ENCODE measurements at regions not wholly inside any gene's neighbourhood (a gene's known extent, or its start where the extent isn't known, plus 50 kb on each side); places are given as distances from the start of the nearest gene placed in this dataset.

DNA sequence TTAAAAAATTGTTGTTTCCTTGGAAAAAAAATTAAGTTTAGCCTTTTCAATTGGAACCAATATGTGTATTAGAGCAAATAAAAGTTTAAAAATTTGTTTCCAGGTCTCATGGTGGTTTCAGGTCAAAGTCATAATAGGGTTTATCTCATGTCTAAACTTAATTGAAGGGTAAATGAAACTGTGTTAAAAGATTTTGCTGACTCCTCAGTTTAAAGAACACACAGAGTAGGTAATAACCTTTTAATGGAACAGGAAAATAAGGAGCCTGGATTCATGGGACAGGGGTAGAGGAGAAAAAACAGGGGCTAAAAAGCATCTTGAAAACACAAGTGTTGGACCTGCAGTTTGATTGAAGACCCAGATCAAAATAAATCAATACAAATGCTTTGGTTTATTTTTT, 190.6 kb downstream of the MFSD1 start (continued):
- no peak for TF ChIP-seq ZNF462 (CRISPR knock-in tag; IDR thresholded peaks at IDR 0.05)
- no peak for TF ChIP-seq STAT1 (IDR thresholded peaks at IDR 0.05; ENCODE audit: unreplicated experiment)
- no peak for TF ChIP-seq JUNB (IDR thresholded peaks at IDR 0.05; ENCODE audit: unreplicated experiment)
- TF ChIP-seq EZH2 (IDR thresholded peaks at IDR 0.05; ENCODE audit: low read depth, unreplicated experiment), result no peak
- no peak for TF ChIP-seq CREB1 (CRISPR knock-in tag; IDR thresholded peaks at IDR 0.05; ENCODE audit: low read depth)
- TF ChIP-seq ZNF114 (CRISPR knock-in tag; IDR thresholded peaks at IDR 0.05), result no peak
- TF ChIP-seq, protein P1, sequence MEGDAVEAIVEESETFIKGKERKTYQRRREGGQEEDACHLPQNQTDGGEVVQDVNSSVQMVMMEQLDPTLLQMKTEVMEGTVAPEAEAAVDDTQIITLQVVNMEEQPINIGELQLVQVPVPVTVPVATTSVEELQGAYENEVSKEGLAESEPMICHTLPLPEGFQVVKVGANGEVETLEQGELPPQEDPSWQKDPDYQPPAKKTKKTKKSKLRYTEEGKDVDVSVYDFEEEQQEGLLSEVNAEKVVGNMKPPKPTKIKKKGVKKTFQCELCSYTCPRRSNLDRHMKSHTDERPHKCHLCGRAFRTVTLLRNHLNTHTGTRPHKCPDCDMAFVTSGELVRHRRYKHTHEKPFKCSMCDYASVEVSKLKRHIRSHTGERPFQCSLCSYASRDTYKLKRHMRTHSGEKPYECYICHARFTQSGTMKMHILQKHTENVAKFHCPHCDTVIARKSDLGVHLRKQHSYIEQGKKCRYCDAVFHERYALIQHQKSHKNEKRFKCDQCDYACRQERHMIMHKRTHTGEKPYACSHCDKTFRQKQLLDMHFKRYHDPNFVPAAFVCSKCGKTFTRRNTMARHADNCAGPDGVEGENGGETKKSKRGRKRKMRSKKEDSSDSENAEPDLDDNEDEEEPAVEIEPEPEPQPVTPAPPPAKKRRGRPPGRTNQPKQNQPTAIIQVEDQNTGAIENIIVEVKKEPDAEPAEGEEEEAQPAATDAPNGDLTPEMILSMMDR (conservative IDR thresholded peaks at IDR 0.05; ENCODE audit: low read depth in 2 of 2), result no peak
- TF ChIP-seq ZNF331 (CRISPR knock-in tag; IDR thresholded peaks at IDR 0.05; ENCODE audit: low read depth), result no peak
- no peak for TF ChIP-seq POLR2AphosphoS5 (IDR thresholded peaks at IDR 0.05; ENCODE audit: low read depth)

DNA sequence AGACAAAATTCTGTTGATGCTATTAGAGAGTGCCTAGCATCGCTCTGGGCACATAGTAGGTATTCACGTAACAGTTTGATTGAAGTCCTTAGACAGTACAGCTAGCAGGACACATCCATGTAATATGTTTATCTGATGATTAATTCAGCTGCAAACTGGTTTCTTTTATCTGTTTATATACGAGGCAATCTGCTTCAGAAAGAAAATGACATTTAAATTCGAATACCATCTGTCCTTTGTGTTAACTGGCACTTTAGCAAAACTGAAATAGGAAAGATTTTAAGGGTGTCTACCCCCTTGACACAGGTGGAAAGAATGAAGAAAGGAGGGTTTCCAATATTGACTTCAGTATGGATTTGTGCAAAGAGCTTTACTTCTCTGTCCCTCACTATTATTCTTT, 192.5 kb downstream of the MFSD1 start:
- H3F3A ChIP-seq (replicated peaks; ENCODE audit: low read depth), result no peaks in the 10 kb centered on the region
- H3K4me3 ChIP-seq, result no peak overlapping the region
- Mint-ChIP-seq H3K27ac (no peak overlapping the region), H3K9me3 (no peaks in the 10 kb centered on the region), H3K4me1 (peaks cover 5% of the 10 kb centered on the region; the same call in 1 of the 3 replicates), H3K27me3 (ENCODE audit: insufficient read depth, low read depth, poor library complexity) (no peaks in the 10 kb centered on the region), H3K4me3 (no peak overlapping the region), H3K36me3 (ENCODE audit: low read depth) (no peaks in the 10 kb centered on the region)
- H3K27ac ChIP-seq (ENCODE audit: low read depth), result no peak overlapping the region
- H3K79me2 ChIP-seq (replicated peaks; ENCODE audit: insufficient read depth), result no peaks in the 10 kb centered on the region
- peaks cover 20% of the 10 kb centered on the region for H3K4me1 ChIP-seq (ENCODE audit: insufficient read depth)
- H2AFZ ChIP-seq, result no peak overlapping the region
- DNase-seq (ENCODE audit: low spot score) (no peak), ATAC-seq (no peak)
- H3K4me2 ChIP-seq, result no peak overlapping the region
- H3K27me3 ChIP-seq (ENCODE audit: insufficient read depth), result no peaks in the 10 kb centered on the region
- peaks cover 4% of the 10 kb centered on the region; the same call in 1 of the 2 replicates for H3K9me2 ChIP-seq (ENCODE audit: insufficient read depth)
- H4K20me1 ChIP-seq (replicated peaks; ENCODE audit: insufficient read depth), result no peaks in the 10 kb centered on the region
- no peaks in the 10 kb centered on the region for H3K36me3 ChIP-seq (ENCODE audit: insufficient read depth)
- TF ChIP-seq STAT1 (IDR thresholded peaks at IDR 0.05; ENCODE audit: unreplicated experiment), result no peak
- no peak for TF ChIP-seq CREB1 (CRISPR knock-in tag; IDR thresholded peaks at IDR 0.05; ENCODE audit: low read depth)
- no peak for TF ChIP-seq ZNF331 (CRISPR knock-in tag; IDR thresholded peaks at IDR 0.05; ENCODE audit: low read depth)
- no peak for TF ChIP-seq ZNF114 (CRISPR knock-in tag; IDR thresholded peaks at IDR 0.05)
- no peak for TF ChIP-seq NANOG (IDR thresholded peaks at IDR 0.05; ENCODE audit: borderline replicate concordance)
- no peak for TF ChIP-seq EZH2 (IDR thresholded peaks at IDR 0.05; ENCODE audit: low read depth, unreplicated experiment)
